Natural killer cell (primary cell): ENCODE measurements at regions not wholly inside any gene's neighbourhood (a gene's known extent, or its start where the extent isn't known, plus 50 kb on each side); places are given as distances from the start of the nearest gene placed in this dataset.
A peak's percentile ranks its signal among the peaks of the same experiment; 100 is the strongest.

Experiments
- ATAC-seq, 3 donors: fragments of 150-1000 bp in 2 of 3; fragments of 200-7000 bp in 1 of 3; cut with Tn5 transposase; 1 replicate in 1 of 3; 2 replicates in 2 of 3; pipeline ENCODE4 v1.10.0; 2021; ENCODE audit warnings: mild to moderate bottlenecking in 2 of 3, moderate library complexity in 2 of 3
- DNase-seq, 2 donors: peaks; one replicate each; pipeline versions ENCODE4 v3.0.0 to v3.0.0-alpha.2; 2013 to 2021; ENCODE audit warnings: mixed read lengths in 1 of 2
- H3K27ac ChIP-seq: one replicate; pipeline ENCODE4 v1.5.1; 2013; ENCODE audit warnings: mild to moderate bottlenecking, low read length
- H3K27me3 ChIP-seq: one replicate; pipeline ENCODE4 v1.6.1; 2013; ENCODE audit warnings: low read length; ENCODE audit not compliant: control insufficient read depth, insufficient read depth
- H3K36me3 ChIP-seq: one replicate; pipeline ENCODE4 v1.6.1; 2013; ENCODE audit warnings: low read length; ENCODE audit not compliant: control insufficient read depth, insufficient read depth
- H3K4me1 ChIP-seq: one replicate; pipeline ENCODE4 v1.6.1; 2013; ENCODE audit warnings: low read length; ENCODE audit not compliant: control insufficient read depth, insufficient read depth
- H3K4me3 ChIP-seq: one replicate; pipeline ENCODE4 v1.5.1; 2013; ENCODE audit warnings: low read length
- H3K9me3 ChIP-seq: one replicate; pipeline ENCODE4 v1.6.1; 2013; ENCODE audit warnings: low read length; ENCODE audit not compliant: control insufficient read depth, insufficient read depth
- H3K27ac Mint-ChIP-seq, 2 donors: one replicate each; pipeline ENCODE4 v1.8.0; 2022; ENCODE audit warnings: mild to moderate bottlenecking in 2 of 2, mixed read lengths in 2 of 2, moderate library complexity in 1 of 2
- H3K27me3 Mint-ChIP-seq, 2 donors: one replicate each; pipeline ENCODE4 v1.8.0; 2022; ENCODE audit warnings: low read depth in 2 of 2, mixed read lengths in 2 of 2
- H3K36me3 Mint-ChIP-seq: one replicate; pipeline ENCODE4 v1.8.0; 2022; ENCODE audit warnings: mixed read lengths
- H3K4me1 Mint-ChIP-seq, 2 donors: one replicate each; pipeline ENCODE4 v1.8.0; 2022; ENCODE audit warnings: mixed read lengths in 2 of 2
- H3K4me3 Mint-ChIP-seq: one replicate; pipeline ENCODE4 v1.8.0; 2022; ENCODE audit warnings: mild to moderate bottlenecking, moderate library complexity, mixed read lengths
- H3K9me3 Mint-ChIP-seq, 2 donors: one replicate each; pipeline ENCODE4 v1.8.0; 2022; ENCODE audit warnings: mixed read lengths in 2 of 2
- WGBS: methylation state at CpG from one replicate; pipeline ENCODE4 v1.1.7; 2013; ENCODE audit warnings: missing lambda C conversion rate; ENCODE audit not compliant: insufficient coverage; 5-methylcytosine and 5-hydroxymethylcytosine counted together
- intact Hi-C: fragments of 100-400 bp; cut with micrococcal nuclease; formaldehyde crosslinking; loops from one replicate; pipeline ENCODE4 v1.14.2; 2022
- TF ChIP-seq, protein P1 (sequence below): fragments of 200-600 bp; IDR thresholded peaks from one replicate; pipeline ENCODE4 v1.8.0; 2022; ENCODE audit warnings: antibody characterized with exemption

DNA sequence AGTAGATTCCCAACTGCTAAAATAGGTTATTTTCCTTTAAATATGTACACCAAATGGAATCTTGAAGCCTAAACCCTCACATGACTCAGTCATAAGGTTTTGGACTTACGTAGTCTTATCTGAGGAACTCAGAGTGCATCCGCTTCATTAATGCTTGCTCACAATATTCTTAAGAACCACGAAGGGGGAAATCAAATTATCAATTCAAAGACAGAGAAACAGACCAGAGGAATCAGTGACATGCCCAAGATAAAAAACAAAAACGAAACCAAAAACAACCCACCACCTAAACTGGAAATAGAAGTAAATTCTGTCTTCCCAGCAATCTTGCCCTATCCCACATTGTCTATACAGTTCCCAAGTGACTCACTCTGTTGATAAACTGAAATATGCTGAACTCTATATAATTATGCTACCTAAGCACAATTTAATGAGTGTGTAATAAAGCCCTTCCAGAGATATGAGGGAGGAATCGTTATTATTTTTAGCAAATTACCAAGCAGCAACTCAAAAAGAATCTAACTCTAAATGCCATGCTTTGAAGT is 135.4 kb upstream of the CBLB start:
- H3K9me3 ChIP-seq = no peaks in the 10 kb centered on the region
- H3K27ac ChIP-seq = no peak overlapping the region
- Mint-ChIP-seq H3K9me3 (peaks cover 3 to 6% of the 10 kb centered on the region in 2 donors), H3K27ac (no peak overlapping the region), H3K4me3 (no peak overlapping the region), H3K27me3 (no peaks in the 10 kb centered on the region), H3K4me1 (peaks cover 0 to 4% of the 10 kb centered on the region in 2 donors), H3K36me3 (peaks cover 15% of the 10 kb centered on the region)
- 76% methylated on average over 4 of the region's 5 CpGs for WGBS
- ATAC-seq (no peak), DNase-seq (peak in 1 of 2 donors; percentile 28)
- intact Hi-C loops = no loop called here
- H3K27me3 ChIP-seq = no peaks in the 10 kb centered on the region
- no peaks in the 10 kb centered on the region for H3K36me3 ChIP-seq
- H3K4me3 ChIP-seq = peak overlapping the region; percentile 20
- TF ChIP-seq, protein P1, sequence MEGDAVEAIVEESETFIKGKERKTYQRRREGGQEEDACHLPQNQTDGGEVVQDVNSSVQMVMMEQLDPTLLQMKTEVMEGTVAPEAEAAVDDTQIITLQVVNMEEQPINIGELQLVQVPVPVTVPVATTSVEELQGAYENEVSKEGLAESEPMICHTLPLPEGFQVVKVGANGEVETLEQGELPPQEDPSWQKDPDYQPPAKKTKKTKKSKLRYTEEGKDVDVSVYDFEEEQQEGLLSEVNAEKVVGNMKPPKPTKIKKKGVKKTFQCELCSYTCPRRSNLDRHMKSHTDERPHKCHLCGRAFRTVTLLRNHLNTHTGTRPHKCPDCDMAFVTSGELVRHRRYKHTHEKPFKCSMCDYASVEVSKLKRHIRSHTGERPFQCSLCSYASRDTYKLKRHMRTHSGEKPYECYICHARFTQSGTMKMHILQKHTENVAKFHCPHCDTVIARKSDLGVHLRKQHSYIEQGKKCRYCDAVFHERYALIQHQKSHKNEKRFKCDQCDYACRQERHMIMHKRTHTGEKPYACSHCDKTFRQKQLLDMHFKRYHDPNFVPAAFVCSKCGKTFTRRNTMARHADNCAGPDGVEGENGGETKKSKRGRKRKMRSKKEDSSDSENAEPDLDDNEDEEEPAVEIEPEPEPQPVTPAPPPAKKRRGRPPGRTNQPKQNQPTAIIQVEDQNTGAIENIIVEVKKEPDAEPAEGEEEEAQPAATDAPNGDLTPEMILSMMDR = no peak
- no peaks in the 10 kb centered on the region for H3K4me1 ChIP-seq

DNA sequence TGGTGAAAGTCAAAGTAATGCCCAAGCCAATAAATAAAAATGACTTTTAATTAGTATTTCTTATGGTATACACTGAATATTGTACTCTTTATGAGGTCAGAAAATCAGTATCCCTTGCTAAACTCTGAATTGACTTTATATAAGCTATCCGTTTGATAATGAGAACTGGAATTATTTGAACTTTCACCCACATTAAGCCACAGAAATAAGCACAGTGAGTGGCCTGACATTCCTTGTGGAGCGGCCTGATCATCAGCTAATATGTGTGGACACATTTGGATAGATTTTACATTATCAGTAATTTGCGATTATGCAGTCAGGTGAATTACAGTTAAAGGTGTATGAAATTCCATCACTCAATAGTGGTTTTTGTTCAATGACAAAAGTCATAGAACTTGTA is 136.0 kb upstream of the CBLB start:
- Mint-ChIP-seq H3K36me3 (peaks cover 9% of the 10 kb centered on the region), H3K4me1 (peaks cover 0 to 4% of the 10 kb centered on the region in 2 donors), H3K27me3 (no peaks in the 10 kb centered on the region), H3K4me3 (no peak overlapping the region), H3K27ac (no peak overlapping the region), H3K9me3 (peaks cover 1 to 5% of the 10 kb centered on the region in 2 donors)
- Histone ChIP-seq H3K4me3 (no peak overlapping the region), H3K36me3 (no peaks in the 10 kb centered on the region), H3K4me1 (no peaks in the 10 kb centered on the region), H3K27me3 (no peaks in the 10 kb centered on the region), H3K9me3 (no peaks in the 10 kb centered on the region), H3K27ac (no peak overlapping the region)
- TF ChIP-seq, protein P1 = no peak
- WGBS = 100% methylated on average over 3 of the region's 3 CpGs
- intact Hi-C loops = no loop called here
- ATAC-seq (no peak), DNase-seq (no peak)

DNA sequence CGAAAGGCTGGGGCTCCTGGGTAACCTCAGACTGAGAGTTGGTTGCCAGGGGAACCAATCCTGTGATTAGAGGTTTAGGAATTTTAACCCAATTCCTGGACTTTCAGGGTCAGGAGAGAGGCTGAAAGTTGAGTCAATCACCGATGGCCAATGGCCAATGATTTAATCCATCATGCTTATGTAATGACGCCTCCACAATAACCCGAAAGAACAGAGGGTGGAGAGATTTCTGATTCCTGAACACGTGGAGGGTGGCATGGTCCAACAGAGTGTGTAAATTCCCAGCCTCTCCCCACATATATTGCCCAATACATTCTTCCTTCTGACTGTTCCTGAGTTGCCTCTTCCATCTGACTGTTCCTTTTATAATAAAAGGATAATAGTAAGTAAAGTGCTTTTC is 137.2 kb upstream of the CBLB start:
- intact Hi-C loops = no loop called here
- H3K9me3 ChIP-seq = no peaks in the 10 kb centered on the region
- DNase-seq = no peak
- no peaks in the 10 kb centered on the region for H3K27me3 Mint-ChIP-seq
- H3K4me3 ChIP-seq = no peak overlapping the region
- no peaks in the 10 kb centered on the region for H3K36me3 ChIP-seq
- ATAC-seq = no peak
- H3K27ac Mint-ChIP-seq = no peak overlapping the region
- H3K4me1 Mint-ChIP-seq = peaks cover 10 to 14% of the 10 kb centered on the region in 2 donors
- TF ChIP-seq, protein P1 = no peak
- no peaks in the 10 kb centered on the region for H3K27me3 ChIP-seq
- H3K4me3 Mint-ChIP-seq = no peak overlapping the region
- H3K4me1 ChIP-seq = no peaks in the 10 kb centered on the region
- no peak overlapping the region for H3K27ac ChIP-seq
- H3K36me3 Mint-ChIP-seq = no peaks in the 10 kb centered on the region
- WGBS = 88% methylated on average over 5 of the region's 5 CpGs
- no peaks in the 10 kb centered on the region for H3K9me3 Mint-ChIP-seq

DNA sequence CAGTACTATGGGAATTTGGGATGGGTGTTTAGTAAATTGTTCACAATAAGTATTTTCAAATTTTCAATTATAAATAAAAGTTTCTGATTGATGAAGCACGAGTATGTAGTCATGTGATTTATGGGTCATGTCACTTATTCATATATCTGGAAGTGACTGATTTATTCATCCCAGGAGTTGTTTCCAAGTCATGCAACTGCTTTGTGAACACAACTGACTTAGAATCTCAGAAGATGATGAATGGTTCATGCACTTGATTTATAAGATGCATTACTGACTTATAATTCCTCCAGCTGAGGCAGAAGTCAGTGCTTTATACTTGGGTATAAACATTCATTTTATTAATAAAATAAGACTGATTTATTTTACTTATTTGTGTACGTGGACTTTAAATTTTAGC is 137.8 kb upstream of the CBLB start:
- H3K4me3 ChIP-seq = no peak overlapping the region
- ATAC-seq (no peak), DNase-seq (no peak)
- H3K4me1 ChIP-seq = no peaks in the 10 kb centered on the region
- TF ChIP-seq, protein P1 = no peak
- Mint-ChIP-seq H3K27me3 (no peaks in the 10 kb centered on the region), H3K9me3 (no peaks in the 10 kb centered on the region), H3K27ac (no peak overlapping the region), H3K36me3 (no peaks in the 10 kb centered on the region), H3K4me1 (peaks cover 11 to 16% of the 10 kb centered on the region in 2 donors), H3K4me3 (no peak overlapping the region)
- no peaks in the 10 kb centered on the region for H3K27me3 ChIP-seq
- H3K36me3 ChIP-seq = no peaks in the 10 kb centered on the region
- no peaks in the 10 kb centered on the region for H3K9me3 ChIP-seq
- no peak overlapping the region for H3K27ac ChIP-seq
- no CpG with 5 or more reads among the region's 2 CpGs for WGBS
- intact Hi-C loops = no loop called here
